Osteoblast (primary cell): ENCODE measurements at regions not wholly inside any gene's neighbourhood (a gene's known extent, or its start where the extent isn't known, plus 50 kb on each side); places are given as distances from the start of the nearest gene placed in this dataset.
A peak's percentile ranks its signal among the peaks of the same experiment; 100 is the strongest.

Source experiments
- DNase-seq: peaks from one replicate; pipeline ENCODE4 v3.0.0; 2011; ENCODE audit warnings: low spot score, mixed read lengths; ENCODE audit not compliant: insufficient read length; ENCODE audit errors: missing footprints
- H2AFZ ChIP-seq: 2 replicates; pipeline ENCODE4 v1.6.0; 2011; ENCODE audit warnings: mild to moderate bottlenecking, low read length
- H3K27ac ChIP-seq: 2 replicates; pipeline ENCODE4 v1.5.1; 2011; ENCODE audit warnings: mild to moderate bottlenecking, low read depth, low read length, moderate library complexity
- H3K27me3 ChIP-seq: 2 replicates; pipeline ENCODE4 v1.6.0; 2012; ENCODE audit warnings: mild to moderate bottlenecking, control low read depth, inconsistent platforms, low read length, moderate library complexity; ENCODE audit not compliant: insufficient read depth
- H3K36me3 ChIP-seq: 2 replicates; pipeline ENCODE4 v1.5.1; 2011; ENCODE audit warnings: mild to moderate bottlenecking, low read length, control low read depth, moderate library complexity; ENCODE audit not compliant: insufficient read depth
- H3K4me1 ChIP-seq: 2 replicates; pipeline ENCODE4 v1.5.1; 2011; ENCODE audit warnings: mild to moderate bottlenecking, low read length, control low read depth, moderate library complexity; ENCODE audit not compliant: insufficient read depth
- H3K4me2 ChIP-seq: 2 replicates; pipeline ENCODE4 v1.6.0; 2011; ENCODE audit warnings: mild to moderate bottlenecking, low read length; ENCODE audit not compliant: insufficient read depth
- H3K4me3 ChIP-seq: fragments of 200-600 bp; sonication (generic); 3 replicates; pipeline ENCODE4 v1.5.1; 2012; ENCODE audit warnings: mild to moderate bottlenecking, low read length, inconsistent platforms; ENCODE audit not compliant: insufficient read depth
- H3K79me2 ChIP-seq: 2 replicates; pipeline ENCODE4 v1.6.0; 2012; ENCODE audit warnings: mild to moderate bottlenecking, low read length, control low read depth, inconsistent platforms; ENCODE audit not compliant: insufficient read depth
- H3K9me3 ChIP-seq: 2 replicates; pipeline ENCODE4 v1.5.1; 2011; ENCODE audit warnings: low read depth, low read length, control low read depth
- H4K20me1 ChIP-seq: 2 replicates; pipeline ENCODE4 v1.6.0; 2012; ENCODE audit warnings: mild to moderate bottlenecking, low read length, control low read depth; ENCODE audit not compliant: insufficient read depth
- CTCF ChIP-seq: IDR thresholded peaks from 2 replicates; pipeline ENCODE4 v1.5.1; 2011; ENCODE audit warnings: mild to moderate bottlenecking, low read depth, low read length, moderate library complexity; ENCODE audit errors: extremely low read depth

DNA sequence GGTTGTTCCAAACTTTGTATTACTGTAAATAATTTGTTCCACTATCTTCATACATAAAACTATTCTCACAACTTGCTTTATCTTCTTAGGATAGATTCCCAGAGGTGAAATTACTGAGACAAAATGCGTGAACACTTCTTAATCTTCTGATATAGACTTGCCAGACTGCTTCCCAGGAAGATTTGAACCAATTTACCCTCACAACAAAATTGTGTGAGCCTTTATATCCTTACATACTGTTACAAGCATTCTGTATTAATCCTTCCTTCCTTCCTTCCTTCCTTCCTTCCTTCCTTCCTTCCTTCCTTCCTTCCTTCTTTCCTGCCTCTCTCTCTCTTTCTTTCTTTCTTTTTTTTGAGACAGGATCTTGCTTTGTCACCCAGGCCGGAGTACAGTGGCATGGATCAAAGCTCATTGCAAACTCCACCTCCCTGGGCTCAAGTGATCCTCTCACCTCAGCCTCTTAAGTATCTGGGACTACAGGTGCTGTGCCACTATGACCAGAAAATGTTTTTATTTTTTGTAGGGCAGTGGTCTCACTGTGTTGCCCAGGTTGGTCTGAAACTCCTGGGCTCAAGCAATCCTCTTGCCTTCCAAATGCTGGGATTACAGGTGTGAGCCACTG lies 57.1 kb upstream of the SSR3 start:
- H3K27me3 ChIP-seq, result no peaks in the 10 kb centered on the region
- no peak overlapping the region for H3K27ac ChIP-seq
- no peak overlapping the region for H3K4me2 ChIP-seq
- no peak overlapping the region for H2AFZ ChIP-seq
- TF ChIP-seq CTCF, result no peak
- H3K4me3 ChIP-seq, result no peak overlapping the region
- no peaks in the 10 kb centered on the region for H3K79me2 ChIP-seq
- no peaks in the 10 kb centered on the region for H4K20me1 ChIP-seq
- H3K4me1 ChIP-seq, result peaks cover 25% of the 10 kb centered on the region
- no peak for DNase-seq
- no peaks in the 10 kb centered on the region for H3K9me3 ChIP-seq
- no peaks in the 10 kb centered on the region for H3K36me3 ChIP-seq

- H4K20me1 ChIP-seq, result no peaks in the 10 kb centered on the region
- no peak for TF ChIP-seq CTCF
- peak overlapping the region; percentile 54 for H2AFZ ChIP-seq
These were observed 55.2 kb upstream of the SSR3 start for GRCh38 chr3:156610154-156610553.

GRCh38 chr3:156609546-156609945 lies 54.6 kb upstream of the SSR3 start:
- Histone ChIP-seq H3K4me1 (peaks cover 17% of the 10 kb centered on the region), H4K20me1 (no peaks in the 10 kb centered on the region), H3K4me3 (no peak overlapping the region), H3K27ac (no peak overlapping the region), H3K36me3 (no peaks in the 10 kb centered on the region), H3K27me3 (no peaks in the 10 kb centered on the region), H3K79me2 (no peaks in the 10 kb centered on the region), H3K9me3 (no peaks in the 10 kb centered on the region), H3K4me2 (no peak overlapping the region), H2AFZ (peak overlapping the region; percentile 54)
- no peak for TF ChIP-seq CTCF
- no peak for DNase-seq

More at GRCh38 chr3:156610154-156610553, 55.2 kb upstream of the SSR3 start:
- Histone ChIP-seq H3K79me2 (no peaks in the 10 kb centered on the region), H3K36me3 (no peaks in the 10 kb centered on the region), H3K4me2 (no peak overlapping the region), H3K27me3 (no peaks in the 10 kb centered on the region), H3K4me3 (no peak overlapping the region), H3K4me1 (peaks cover 23% of the 10 kb centered on the region), H3K27ac (no peak overlapping the region), H3K9me3 (no peaks in the 10 kb centered on the region)
- DNase-seq, result no peak

DNA sequence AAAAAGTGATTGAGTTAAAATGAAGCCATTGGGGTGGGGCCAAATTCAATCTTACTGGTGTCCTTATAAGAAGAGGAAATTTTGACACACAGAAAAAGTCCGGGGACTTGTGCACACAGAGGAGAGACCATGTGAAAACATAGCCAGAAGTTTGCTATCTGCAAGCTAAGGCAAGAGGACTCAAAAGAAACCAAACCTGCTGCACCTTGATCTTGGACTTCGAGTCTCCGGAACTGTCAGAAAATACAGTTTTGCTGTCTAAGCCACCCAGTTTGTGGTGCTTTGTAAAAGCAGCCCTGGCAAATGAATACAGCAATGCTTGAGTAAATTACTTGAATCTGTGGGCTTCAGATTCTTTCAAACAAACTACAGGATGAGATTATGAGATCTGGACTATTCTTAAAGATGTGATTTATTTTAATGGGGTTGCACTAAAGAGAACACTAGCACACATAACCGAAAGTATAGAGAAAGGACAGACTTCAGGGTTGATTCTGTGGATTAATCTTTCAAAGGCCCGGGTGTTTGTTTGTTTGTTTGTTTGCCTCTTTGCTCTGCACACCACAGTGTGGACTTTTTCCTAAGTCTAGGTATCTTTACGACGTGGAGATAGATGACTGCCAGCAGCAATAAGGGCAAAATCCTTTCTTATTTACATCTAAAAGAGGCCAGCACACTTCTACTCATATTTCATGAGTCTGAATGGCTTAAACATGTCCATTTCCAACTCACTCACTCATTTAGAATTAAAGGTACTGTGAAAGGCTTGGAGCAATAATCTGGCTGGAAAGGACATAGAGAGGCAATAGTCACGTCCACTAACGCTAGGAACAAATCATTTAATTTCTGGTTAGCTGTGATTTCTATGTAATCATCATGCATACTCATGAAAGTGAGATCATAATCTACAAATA lies 53.9 kb upstream of the SSR3 start:
- peak overlapping the region; percentile 35 for H2AFZ ChIP-seq
- H3K4me3 ChIP-seq, result no peak overlapping the region
- no peaks in the 10 kb centered on the region for H3K27me3 ChIP-seq
- H3K36me3 ChIP-seq, result no peaks in the 10 kb centered on the region
- no peak overlapping the region for H3K27ac ChIP-seq
- no peak overlapping the region for H3K4me2 ChIP-seq
- no peaks in the 10 kb centered on the region for H3K9me3 ChIP-seq
- no peaks in the 10 kb centered on the region for H3K79me2 ChIP-seq
- H4K20me1 ChIP-seq, result no peaks in the 10 kb centered on the region
- DNase-seq, result no peak
- H3K4me1 ChIP-seq, result peaks cover 12% of the 10 kb centered on the region
- no peak for TF ChIP-seq CTCF
